ENCODE measurements at regions not wholly inside any gene's neighbourhood (a gene's known extent, or its start where the extent isn't known, plus 50 kb on each side); places are given as distances from the start of the nearest gene placed in this dataset.

DNA sequence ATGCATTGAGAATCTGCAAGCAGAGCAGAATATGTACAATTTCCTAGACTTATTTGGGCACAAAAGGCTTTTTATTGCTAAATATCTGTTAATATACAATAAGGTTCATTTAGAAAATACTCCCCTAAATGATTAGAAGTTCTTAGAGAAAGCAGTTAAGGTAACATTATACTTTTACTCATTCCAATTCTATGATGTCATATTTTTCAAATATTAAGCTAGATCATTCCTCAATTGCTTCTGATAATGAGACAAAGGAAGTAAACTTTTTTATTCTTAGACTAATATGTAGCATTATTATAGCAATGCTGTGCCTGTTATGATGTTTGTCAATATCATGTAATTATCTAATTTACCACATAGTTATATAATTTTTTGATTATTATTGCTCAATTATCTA, 447.0 kb downstream of the SLC16A7 start:
- no peak for DNase-seq (ENCODE audit: low read depth in 2 of 2)

DNA sequence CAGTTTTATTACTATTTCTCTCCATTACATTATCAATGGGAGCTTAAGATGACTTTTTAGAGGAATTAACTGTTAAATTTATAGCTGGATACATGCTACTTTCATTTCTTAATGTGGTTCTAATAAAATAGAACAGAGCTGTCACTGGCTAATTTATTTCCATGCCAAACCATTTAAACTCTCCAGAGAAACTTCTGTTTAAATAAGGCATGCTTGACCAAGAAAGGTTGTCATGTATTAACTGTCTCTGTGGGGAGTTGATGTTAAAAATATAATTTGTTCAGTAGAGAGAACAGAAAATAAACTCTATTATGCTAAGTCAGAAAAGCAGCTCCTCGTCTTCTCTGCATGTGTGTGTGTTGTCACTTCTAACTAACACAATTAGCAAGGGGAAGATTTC, 447.4 kb downstream of the SLC16A7 start:
- DNase-seq (ENCODE audit: low read depth in 2 of 2): no peak

GRCh38 chr12:60052483-60052882, 456.7 kb downstream of the SLC16A7 start:
- DNase-seq (ENCODE audit: low read depth in 2 of 2): no peak

DNA sequence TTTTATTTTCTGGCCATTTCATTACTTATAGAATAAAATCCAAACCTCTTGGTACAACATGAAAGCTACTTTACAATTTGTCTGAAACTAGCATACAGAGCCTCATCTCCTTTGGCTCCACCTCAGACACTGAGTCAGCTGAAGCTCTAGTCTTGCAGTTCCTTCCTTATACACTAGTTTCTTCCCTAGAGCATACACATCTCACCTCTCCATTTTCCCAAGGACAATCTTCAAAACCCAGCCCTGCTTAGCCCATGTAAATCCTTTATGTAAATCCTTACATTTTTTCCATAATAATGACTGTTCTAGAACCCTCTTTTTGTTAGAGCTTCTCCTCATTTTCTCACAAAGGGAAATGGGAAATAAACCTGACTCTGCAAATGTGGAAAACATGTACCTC, 463.4 kb downstream of the SLC16A7 start:
- no peak for DNase-seq (ENCODE audit: low read depth in 2 of 2)

GRCh38 chr12:60066655-60067054, 470.8 kb downstream of the SLC16A7 start:
- no peak for DNase-seq (ENCODE audit: low read depth in 2 of 2)

GRCh38 chr12:60070552-60070951, 474.7 kb downstream of the SLC16A7 start:
- DNase-seq (ENCODE audit: low read depth in 2 of 2): no peak

DNA sequence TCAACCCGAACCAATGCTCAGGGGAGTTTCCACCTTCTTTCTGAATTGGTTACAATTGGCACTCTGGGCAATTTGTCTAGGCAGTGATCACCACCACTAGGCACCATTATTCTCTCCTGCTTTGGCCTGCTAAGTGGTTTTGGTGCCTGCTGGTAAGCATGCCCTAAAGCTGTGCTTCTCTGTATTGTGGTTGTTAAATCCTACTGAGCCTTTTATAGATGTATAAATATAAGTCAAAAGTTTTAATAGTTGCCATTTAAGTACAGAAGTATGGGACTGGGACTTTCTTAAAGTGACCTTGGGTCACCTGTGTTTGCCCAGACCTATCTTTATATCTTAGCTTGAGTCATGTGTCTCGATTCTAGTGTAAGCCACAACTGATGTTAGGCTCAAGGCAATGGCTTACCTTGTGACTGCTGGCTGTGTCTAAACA, 475.9 kb downstream of the SLC16A7 start:
- DNase-seq (ENCODE audit: low read depth in 2 of 2): no peak

GRCh38 chr12:60072911-60073310, 477.1 kb downstream of the SLC16A7 start:
- no peak for DNase-seq (ENCODE audit: low read depth in 2 of 2)

DNA sequence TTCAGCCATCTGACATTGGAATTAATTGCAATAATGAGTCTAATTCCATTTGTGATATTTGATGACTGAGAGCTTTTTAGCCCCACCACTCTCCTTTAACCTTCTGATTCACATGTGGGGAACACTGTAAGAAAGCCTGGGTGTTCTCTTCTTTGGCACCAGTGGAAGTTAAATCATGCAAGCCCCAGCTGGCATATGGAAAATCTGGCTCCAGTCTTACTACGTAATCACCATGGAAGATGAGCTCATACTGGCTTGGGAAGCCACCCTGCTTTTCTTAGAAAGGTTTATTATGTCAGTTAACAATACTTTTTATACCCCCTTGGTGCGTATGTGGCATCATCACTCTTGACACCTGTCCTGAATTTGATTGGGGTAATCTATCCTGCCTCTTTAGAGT, 479.3 kb downstream of the SLC16A7 start:
- DNase-seq (ENCODE audit: low read depth in 2 of 2): no peak

GRCh38 chr12:60078026-60078425, 482.2 kb downstream of the SLC16A7 start:
- no peak for DNase-seq (ENCODE audit: low read depth in 2 of 2)

DNA sequence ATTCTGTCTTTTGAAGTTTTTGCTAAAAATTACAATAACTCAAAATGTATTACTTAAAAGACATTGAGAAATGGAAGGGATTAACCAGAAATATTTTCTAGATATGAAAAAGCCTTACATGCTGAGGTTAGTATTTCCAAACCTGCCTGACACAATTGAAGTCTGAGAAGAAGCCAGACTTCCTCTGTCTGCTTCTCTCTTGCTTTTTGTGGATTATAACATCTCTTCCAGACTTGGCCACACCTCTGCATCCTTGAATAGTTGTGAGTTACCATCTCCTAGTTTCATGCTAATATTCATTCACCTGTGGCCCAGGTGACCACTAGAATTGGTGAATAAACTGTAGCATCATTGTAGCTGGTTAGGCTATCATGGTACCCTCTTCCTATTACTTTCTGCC, 497.6 kb downstream of the SLC16A7 start:
- DNase-seq (ENCODE audit: low read depth in 2 of 2): no peak

- no peak for DNase-seq (ENCODE audit: low read depth in 2 of 2)
Measured at GRCh38 chr12:60094436-60094835, 498.6 kb downstream of the SLC16A7 start.

DNA sequence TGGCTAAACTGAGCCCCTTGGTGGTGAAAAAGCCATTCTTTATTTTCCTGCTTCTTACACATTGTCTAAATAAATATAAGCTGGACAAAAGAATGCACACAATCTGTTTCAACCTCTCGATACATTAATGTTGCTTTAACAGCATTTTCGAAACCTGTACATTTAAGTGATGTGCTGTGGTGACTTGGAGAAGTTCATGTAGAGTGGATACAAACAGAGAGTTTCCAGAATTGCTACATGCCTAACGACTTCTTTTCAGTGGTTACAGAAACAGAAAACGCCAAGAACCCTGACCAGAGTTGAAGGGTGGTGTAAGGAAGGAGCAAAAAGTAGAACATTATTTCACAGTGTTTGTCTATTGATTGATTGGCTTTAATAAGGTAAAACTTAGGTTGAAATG, 500.9 kb downstream of the SLC16A7 start:
- no peak for DNase-seq (ENCODE audit: low read depth in 2 of 2)

GRCh38 chr12:60100160-60100559, 504.3 kb downstream of the SLC16A7 start:
- no peak for DNase-seq (ENCODE audit: low read depth in 2 of 2)

DNA sequence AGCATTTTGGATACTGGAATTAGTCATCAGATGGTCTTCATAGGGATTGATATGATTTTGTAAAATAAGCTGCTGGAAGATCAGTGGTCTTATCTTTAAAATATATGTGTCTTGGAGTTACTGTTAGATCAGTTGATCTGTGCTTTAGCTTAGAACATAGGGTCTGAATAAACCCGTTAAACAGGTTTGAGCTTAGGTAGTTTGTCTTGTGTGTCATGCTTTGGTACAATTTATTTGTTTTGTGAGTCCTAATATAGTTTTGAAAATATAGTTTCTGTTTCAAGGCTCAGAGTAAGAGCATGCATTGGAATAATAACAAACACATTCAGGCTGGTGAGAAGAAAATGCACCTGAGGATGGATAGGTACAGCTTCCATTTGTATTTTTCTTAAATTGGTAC, 505.0 kb downstream of the SLC16A7 start:
- DNase-seq (ENCODE audit: low read depth in 2 of 2): no peak

GRCh38 chr12:60101715-60102114, 505.9 kb downstream of the SLC16A7 start:
- DNase-seq (ENCODE audit: low read depth in 2 of 2): no peak

- DNase-seq (ENCODE audit: low read depth in 2 of 2): no peak
Measured at GRCh38 chr12:60106214-60106613, 510.4 kb downstream of the SLC16A7 start.

DNA sequence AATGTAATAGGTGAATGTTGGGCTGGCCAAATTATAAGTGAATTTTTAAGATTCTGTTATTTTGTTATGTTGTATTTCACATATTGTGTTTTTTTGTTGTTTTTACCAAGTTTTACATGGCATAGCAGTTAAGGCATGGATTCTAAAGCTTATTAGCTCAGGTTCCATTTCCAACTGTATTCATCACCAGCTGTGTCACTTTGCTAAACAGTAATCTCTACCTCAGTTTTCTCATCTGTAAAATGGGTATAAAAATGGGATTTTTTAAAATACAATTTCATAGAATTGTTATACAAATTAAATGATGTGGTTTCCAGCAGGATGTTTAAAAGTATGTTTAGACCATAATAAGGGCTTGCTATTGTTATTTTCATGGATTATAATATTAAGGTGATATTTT, 512.2 kb downstream of the SLC16A7 start:
- DNase-seq (ENCODE audit: low read depth in 2 of 2): no peak

- DNase-seq (ENCODE audit: low read depth in 2 of 2): no peak
Measured at GRCh38 chr12:60112063-60112462, 516.2 kb downstream of the SLC16A7 start.

DNA sequence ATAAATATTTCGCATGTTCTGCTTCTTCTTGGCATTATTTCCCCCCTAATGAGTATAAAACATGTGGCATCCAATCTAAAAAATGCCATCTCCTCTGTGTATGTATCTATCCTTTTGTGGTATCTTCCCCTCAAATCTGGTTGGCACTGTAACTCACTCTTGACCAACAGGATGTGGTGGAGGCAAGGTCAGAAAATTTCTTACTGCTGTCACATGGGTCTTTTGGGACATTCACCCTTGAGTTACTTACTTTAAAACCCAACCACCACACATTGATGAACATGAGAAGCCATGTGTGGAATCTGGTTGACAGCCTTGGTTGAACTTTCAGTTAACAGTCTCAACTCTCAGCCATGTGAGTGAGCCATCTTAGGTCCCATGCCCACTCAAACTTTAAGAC, 516.9 kb downstream of the SLC16A7 start:
- DNase-seq (ENCODE audit: low read depth in 2 of 2): no peak

DNA sequence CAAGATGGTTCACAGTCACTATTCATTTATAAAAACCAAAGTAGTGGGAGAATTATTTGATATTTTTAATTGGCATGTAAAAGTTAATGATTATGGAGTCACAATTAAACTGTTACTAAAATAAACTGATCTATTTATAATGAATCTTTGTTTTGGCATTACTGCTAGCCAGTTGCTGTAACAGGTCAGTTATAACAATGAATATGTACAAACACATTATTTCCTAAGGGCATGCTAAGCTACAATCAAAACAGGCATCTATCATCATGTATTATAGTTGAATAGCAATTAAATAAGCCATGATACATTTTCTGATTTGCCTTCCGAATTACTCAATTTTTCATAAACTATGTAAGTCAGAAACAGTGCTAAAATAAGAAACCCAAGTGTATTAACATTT, 518.3 kb downstream of the SLC16A7 start:
- DNase-seq (ENCODE audit: low read depth in 2 of 2): no peak

- no peak for DNase-seq (ENCODE audit: low read depth in 2 of 2)
Measured at GRCh38 chr12:60119327-60119726, 523.5 kb downstream of the SLC16A7 start.

GRCh38 chr12:60120199-60120598, 524.4 kb downstream of the SLC16A7 start:
- no peak for DNase-seq (ENCODE audit: low read depth in 2 of 2)

- no peak for DNase-seq (ENCODE audit: low read depth in 2 of 2)
Measured at GRCh38 chr12:60123557-60123956, 527.7 kb downstream of the SLC16A7 start.

- no peak for DNase-seq (ENCODE audit: low read depth in 2 of 2)
Measured at GRCh38 chr12:60137513-60137912, 541.7 kb downstream of the SLC16A7 start.
